Activated T-cell treated with anti-CD3 and anti-CD28 coated beads for 1 hour (primary cell): ENCODE measurements at regions not wholly inside any gene's neighbourhood (a gene's known extent, or its start where the extent isn't known, plus 50 kb on each side); places are given as distances from the start of the nearest gene placed in this dataset.

Experiments used
- DNase-seq: peaks from one replicate; pipeline ENCODE4 v3.0.0-alpha.2; 2020; ENCODE audit warnings: low read depth

DNA sequence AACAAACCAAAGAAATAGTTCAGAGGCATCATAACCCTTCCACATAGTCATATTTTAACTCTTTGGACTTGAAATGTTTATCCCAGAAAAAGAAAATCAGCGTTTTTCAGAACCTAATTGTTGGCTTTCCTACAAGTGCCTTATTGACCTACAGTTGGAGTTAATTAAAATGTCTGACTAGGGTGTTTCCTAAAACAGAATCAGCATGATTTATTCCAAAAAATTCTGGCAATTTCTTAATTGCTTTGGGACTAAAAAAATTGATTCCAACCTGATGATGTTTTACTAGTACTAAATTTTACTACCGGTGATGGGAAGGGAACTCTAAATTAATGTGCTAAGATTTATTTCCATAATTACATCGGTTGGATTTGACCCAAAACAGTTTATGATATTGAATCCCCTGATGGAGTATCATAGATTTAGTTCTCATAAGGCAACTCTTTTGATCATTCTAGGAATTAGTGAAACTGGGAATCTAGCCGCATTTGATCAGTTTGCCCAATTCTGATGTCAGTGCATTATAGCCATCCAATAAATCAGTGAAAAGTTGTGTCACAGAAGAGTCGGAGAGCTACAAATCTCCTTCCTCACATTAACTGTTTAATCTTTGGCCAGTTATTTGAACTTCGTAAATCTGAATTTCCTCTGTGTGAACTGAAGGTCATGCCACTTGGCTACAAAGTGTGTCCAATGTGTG, 134.3 kb upstream of the DSEL start:
- no peak for DNase-seq

- DNase-seq: no peak
These were observed 130.4 kb upstream of the DSEL start for GRCh38 chr18:67646890-67647289.

GRCh38 chr18:67644226-67644625, 127.7 kb upstream of the DSEL start:
- no peak for DNase-seq

DNA sequence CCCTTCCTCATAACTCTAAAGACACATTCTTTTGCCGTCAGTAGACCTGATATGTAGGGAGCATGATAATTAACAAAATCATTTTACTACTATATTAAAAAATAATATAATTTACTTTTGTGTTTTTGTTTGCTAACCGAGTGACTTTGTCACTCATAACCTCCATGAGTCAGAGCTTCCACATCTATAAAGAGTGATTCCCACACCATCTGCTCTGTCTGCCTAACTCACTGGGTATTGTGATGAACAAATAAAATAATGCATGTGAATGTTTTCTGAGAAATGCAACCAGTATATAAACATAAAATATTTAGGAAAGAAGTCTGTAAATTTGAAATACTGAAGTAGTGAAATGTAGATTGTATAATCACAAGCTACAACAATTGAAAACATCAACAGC, 123.4 kb upstream of the DSEL start:
- DNase-seq: no peak

- DNase-seq: no peak
These were observed 120.3 kb upstream of the DSEL start for GRCh38 chr18:67636597-67637385.

DNA sequence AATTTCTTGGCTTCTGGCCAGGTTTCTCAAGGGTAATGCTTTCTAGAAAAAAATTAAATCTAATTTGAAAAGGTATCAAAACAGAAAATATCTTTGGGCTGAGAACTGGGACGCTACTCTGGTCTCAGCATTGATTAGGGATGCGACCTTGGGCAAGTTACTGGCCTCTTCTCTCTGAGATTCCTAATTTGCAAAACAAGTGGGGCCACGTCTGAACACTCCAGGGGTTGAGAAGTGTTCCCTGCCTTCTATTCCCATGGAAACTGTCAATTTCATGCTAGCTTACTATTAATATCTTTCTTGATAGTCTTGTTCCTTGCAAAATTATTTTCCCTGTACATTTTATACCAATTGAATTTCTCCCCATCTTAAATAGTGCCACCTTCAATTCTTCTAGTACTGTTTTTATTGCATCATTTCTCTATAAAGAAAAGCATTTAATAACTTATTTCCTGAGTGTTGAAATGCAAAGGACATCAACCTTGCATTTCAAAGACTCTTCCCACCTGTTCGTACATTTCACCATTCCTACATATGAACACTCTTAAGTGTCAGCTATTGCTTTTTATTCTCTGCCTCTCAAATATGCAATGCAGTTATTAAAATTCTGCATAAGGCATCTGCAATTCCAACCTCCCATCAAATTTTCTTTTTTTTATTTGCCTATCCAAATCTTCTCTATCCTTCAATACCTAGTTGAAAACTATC, 118.3 kb upstream of the DSEL start:
- no peak for DNase-seq

- no peak for DNase-seq
These were observed 117.4 kb upstream of the DSEL start for GRCh38 chr18:67633939-67634338.

- no peak for DNase-seq
These were observed 105.4 kb upstream of the DSEL start for GRCh38 chr18:67621906-67622305.

- no peak for DNase-seq
These were observed 104.7 kb upstream of the DSEL start for GRCh38 chr18:67621049-67621713.

DNA sequence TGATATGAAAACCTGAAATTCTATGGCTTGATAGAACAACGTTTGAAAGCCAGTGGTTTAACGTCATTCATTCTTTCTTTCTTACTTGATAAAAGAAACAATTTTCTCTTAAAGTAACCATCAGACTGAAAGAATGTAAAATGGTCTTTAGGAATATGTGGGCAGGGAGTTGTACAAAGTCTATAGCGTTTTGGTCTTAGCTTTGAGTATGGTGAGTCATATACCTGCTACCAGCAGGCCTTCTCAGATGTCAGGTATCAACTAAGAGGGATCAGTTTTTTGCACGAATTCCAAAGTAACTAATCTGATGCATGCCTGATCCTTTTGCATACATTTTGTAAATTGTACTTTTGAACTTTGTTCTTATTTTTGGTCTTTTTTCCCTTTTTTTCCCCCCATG, 101.5 kb upstream of the DSEL start:
- DNase-seq: no peak

DNA sequence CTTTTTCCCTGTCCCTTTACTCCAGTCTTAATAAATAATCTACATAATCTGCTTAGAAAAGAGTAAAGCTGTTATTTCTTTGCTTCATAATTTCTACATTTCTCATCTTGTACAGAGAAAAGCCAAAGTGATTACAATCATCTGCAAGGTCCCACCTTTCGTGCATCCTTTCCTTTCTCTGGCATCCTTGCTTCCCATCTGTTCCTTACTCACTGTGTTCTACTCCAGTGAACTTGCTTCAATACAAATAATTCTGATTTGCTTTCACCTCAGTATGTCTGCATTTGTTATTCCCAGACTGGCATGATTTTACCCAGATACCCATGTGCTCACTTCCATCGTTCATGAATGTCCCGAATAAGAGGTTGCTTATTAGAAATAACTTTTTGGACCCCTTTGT, 99.4 kb upstream of the DSEL start:
- DNase-seq: no peak

DNA sequence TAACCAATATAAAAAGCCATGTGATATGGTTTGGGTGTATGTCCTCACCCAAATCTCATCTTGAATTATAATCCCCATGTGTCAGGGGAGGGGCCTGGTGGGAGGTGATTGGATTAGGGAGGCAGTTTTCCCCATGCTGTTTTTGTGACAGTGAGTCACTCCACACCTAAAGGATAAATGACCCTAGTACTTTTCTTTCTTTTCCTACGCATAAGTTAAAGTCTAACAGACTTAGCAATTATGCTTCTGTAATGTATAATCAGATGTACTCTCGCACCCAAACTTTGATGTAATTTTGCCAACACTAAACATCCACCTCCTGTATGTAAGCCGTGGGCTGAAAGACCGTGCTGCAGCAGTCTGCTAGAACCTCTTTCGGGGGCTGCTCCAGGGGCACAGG, 97.2 kb upstream of the DSEL start:
- DNase-seq: no peak

DNA sequence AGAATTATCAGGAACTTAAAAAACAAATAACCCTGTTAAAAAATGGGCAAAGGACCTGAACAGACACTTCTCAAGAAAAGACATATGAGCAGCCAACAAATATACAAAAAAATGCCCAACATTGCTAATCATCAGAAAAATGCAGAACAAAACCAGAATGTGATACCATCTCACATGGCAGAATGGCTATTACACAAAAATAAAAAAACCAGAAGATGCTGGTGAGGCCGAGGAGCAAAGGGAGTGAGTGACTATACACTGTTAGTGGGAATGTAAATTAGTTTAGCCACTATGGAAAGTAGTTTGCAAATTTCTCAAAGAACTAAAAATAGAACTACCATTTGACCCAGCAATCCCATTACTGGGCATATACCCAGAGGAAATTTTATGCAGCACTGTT, 95.8 kb upstream of the DSEL start:
- no peak for DNase-seq

DNA sequence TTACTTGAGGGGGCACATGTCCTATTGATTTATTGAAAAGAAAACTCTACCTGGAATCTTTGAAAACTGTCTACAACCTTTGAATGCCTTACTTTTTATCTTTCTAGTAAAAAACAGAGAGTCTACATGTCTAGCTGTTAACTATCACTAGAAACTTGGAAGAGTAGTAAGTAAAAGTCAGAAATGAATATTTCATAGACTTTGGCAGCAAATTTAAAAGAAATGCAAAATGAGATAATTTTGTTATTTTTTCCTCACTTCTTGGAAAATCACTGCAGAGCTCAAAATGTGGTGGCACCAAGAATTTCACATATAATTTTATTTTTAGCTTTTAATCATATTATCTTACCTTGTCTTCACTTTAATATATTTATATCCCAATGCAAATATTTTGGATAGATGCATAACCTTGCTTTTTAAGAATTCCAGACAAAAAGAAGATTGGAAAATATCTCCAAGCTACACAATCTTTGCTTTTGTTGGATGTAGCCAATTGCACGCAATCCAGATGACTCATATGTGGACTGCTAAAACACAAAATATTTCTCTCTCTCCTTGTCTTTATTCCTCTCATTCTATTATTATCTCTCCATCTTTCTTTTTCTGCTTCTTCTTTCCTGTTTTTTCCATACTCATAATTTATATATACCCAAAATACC, 92.2 kb upstream of the DSEL start:
- DNase-seq: no peak

- no peak for DNase-seq
These were observed 91.7 kb upstream of the DSEL start for GRCh38 chr18:67608191-67608590.

GRCh38 chr18:67600181-67601180, 84.0 kb upstream of the DSEL start:
- DNase-seq: no peak

DNA sequence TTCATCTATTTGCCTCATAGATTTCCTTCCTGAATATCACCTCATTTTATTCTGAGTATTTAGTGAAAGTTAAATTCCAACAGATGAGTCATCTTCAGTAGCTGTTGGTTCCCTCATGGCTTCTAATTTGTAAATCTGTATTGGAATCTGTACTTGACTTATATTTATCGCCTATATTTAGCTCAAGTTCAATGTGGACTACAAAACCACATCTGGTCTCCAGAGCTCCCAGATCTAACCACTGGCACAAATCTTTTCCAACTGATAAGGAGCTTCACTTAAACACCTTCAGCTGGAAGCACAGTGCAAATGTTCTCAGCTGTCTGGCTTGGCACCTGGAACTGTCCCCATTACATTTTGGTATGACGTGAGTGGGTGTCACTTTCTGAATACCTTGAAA, 82.8 kb upstream of the DSEL start:
- DNase-seq: no peak

DNA sequence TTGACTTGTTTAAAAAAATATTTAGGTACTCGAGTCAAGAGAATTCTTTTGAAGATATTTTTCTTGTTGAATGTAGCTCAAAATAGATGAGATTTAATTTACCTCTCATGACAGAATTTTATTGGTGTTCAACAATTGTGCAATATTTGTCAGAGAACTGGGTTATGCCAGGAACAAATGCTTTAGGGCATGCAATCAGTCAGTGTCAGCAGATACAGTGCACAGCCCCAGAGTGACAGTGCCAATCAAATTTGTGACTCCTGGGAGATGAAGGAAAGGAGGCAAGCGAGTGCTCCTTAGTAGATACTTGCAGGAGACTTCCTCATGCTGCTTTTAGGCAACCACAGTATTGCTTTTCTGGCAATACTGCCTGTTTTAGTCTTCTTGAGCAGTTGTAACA, 81.2 kb upstream of the DSEL start:
- no peak for DNase-seq

GRCh38 chr18:67596003-67596402, 79.5 kb upstream of the DSEL start:
- no peak for DNase-seq

DNA sequence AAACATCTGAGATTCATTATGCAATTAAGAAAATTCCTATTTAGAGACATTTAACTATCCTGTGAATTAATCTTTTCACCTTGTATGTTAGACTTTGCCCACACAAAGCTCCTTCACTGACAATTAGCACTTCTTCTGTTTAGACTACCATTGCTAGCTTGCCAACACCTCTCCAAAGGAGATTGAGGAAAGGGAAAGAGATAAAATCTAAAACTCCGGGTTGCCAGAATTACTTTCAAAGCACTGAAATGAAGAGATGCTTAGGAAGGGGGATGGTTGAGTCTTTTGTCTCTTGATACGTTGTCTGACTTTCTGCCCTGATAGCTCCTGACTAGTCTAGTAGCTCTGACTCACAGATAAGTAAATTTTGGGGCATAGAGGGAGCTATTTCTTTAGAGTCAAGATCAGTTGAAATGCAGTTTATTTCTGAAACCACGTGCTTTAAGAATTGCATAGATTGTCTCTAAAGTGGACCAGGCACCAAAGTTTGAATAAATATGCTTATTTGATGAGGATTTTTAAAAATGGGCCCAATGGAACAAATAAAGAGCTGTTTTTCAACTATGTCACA, 74.1 kb upstream of the DSEL start:
- DNase-seq: no peak
